HG02642 (cell line): ENCODE measurements at regions not wholly inside any gene's neighbourhood (a gene's known extent, or its start where the extent isn't known, plus 50 kb on each side); places are given as distances from the start of the nearest gene placed in this dataset.
A peak's percentile ranks its signal among the peaks of the same experiment; 100 is the strongest.

Experiments
- ATAC-seq: cut with Tn5 transposase; IDR thresholded peaks from one replicate; pipeline ENCODE4 v1.9.1; 2021; ENCODE audit warnings: mild to moderate bottlenecking; ENCODE audit not compliant: unreplicated experiment, poor library complexity

- no peak for ATAC-seq
Measured at GRCh38 chr3:18512007-18512406, 86.9 kb upstream of the SATB1 start.

GRCh38 chr3:18510947-18511346, 85.8 kb upstream of the SATB1 start:
- no peak for ATAC-seq

- no peak for ATAC-seq
Measured at GRCh38 chr3:18507333-18507732, 82.2 kb upstream of the SATB1 start.

- ATAC-seq, result no peak
Measured at GRCh38 chr3:18505056-18505455, 79.9 kb upstream of the SATB1 start.

GRCh38 chr3:18501679-18502343, 76.7 kb upstream of the SATB1 start:
- ATAC-seq, result no peak

- ATAC-seq, result no peak
Measured at GRCh38 chr3:18500322-18500721, 75.2 kb upstream of the SATB1 start.

- ATAC-seq, result peak; percentile 88
Measured at GRCh38 chr3:18499301-18499700, 74.2 kb upstream of the SATB1 start.

GRCh38 chr3:18494251-18494650, 69.1 kb upstream of the SATB1 start:
- no peak for ATAC-seq

GRCh38 chr3:18489939-18490338, 64.8 kb upstream of the SATB1 start:
- no peak for ATAC-seq

- no peak for ATAC-seq
Measured at GRCh38 chr3:18483226-18483625, 58.1 kb upstream of the SATB1 start.

- ATAC-seq, result no peak
Measured at GRCh38 chr3:18481946-18482548, 56.9 kb upstream of the SATB1 start.

GRCh38 chr3:18477620-18478019, 52.5 kb upstream of the SATB1 start:
- no peak for ATAC-seq
